GM20000 (cell line): ENCODE measurements at regions not wholly inside any gene's neighbourhood (a gene's known extent, or its start where the extent isn't known, plus 50 kb on each side); places are given as distances from the start of the nearest gene placed in this dataset.

Experiments used
- DNase-seq: peaks from one replicate; pipeline ENCODE4 v3.0.0; 2012; ENCODE audit warnings: low spot score
- CTCF ChIP-seq: IDR thresholded peaks from 2 replicates; pipeline ENCODE4 v1.5.1; 2012; ENCODE audit warnings: mild to moderate bottlenecking, control low read depth; ENCODE audit errors: extremely low read depth, missing control alignments

GRCh38 chr5:39948867-39949468 is 524.2 kb upstream of the DAB2 start:
- peak; percentile 45 for TF ChIP-seq CTCF
- peak; percentile 52 for DNase-seq

GRCh38 chr5:39948341-39948740 is 523.6 kb upstream of the DAB2 start:
- DNase-seq = no peak
- no peak for TF ChIP-seq CTCF

GRCh38 chr5:39947657-39948056 is 522.9 kb upstream of the DAB2 start:
- TF ChIP-seq CTCF = no peak
- DNase-seq = no peak

GRCh38 chr5:39946356-39947045 is 521.7 kb upstream of the DAB2 start:
- TF ChIP-seq CTCF = no peak
- DNase-seq = no peak

- DNase-seq = no peak
- no peak for TF ChIP-seq CTCF
Measured at GRCh38 chr5:39945870-39946269, 521.1 kb upstream of the DAB2 start.

GRCh38 chr5:39943811-39944210 is 519.0 kb upstream of the DAB2 start:
- TF ChIP-seq CTCF = no peak
- no peak for DNase-seq

GRCh38 chr5:39942606-39943005 is 517.8 kb upstream of the DAB2 start:
- TF ChIP-seq CTCF = no peak
- DNase-seq = no peak
